ENCODE measurements at regions not wholly inside any gene's neighbourhood (a gene's known extent, or its start where the extent isn't known, plus 50 kb on each side); places are given as distances from the start of the nearest gene placed in this dataset.

GRCh38 chr14:54152351-54152750, 195.7 kb upstream of the BMP4 start:
- no peak overlapping the region for H2AFZ ChIP-seq (ENCODE audit: low read length)
- no peak overlapping the region for H3K14ac ChIP-seq (ENCODE audit: insufficient read length)
- H3K23ac ChIP-seq (ENCODE audit: insufficient read length) = no peak overlapping the region
- no peak overlapping the region for H2BK12ac ChIP-seq (ENCODE audit: low read depth, low read length)
- no peak overlapping the region for H2AK5ac ChIP-seq (ENCODE audit: low read depth, low read length)
- no peaks in the 10 kb centered on the region for H3K36me3 ChIP-seq (ENCODE audit: control insufficient read depth in 2 of 4, insufficient read depth in 4 of 4, low read length in 3 of 4)
- H3K4me2 ChIP-seq (ENCODE audit: insufficient read depth in 1 of 2, low read depth in 2 of 2, low read length in 2 of 2) = no peak overlapping the region
- WGBS, 2 experiments (ENCODE audit: extremely low coverage in 1 of 2, insufficient coverage in 1 of 2, insufficient read length in 1 of 2, insufficient replicate concordance in 2 of 2, low coverage in 1 of 2, low lambda C conversion rate in 2 of 2, missing lambda C conversion rate in 1 of 2) = 94% methylated on average over 8 of the region's 8 CpGs; no CpG with 5 or more reads in 1 of the 2 experiments
- no peak overlapping the region for H4K91ac ChIP-seq (replicated peaks; ENCODE audit: insufficient read length, low read length)
- ChIA-PET CTCF (ENCODE audit: partially characterized antibody) (interaction anchor here (1.0 kb wide), 1 partner anchor 186 kb away, joined by 3 read pairs; no protein-coding TSS in a partner anchor), POLR2A (ENCODE audit: partially characterized antibody) (no interaction called here)
- no peak overlapping the region for H3K56ac ChIP-seq (replicated peaks; ENCODE audit: insufficient read length, low read depth, low read length)
- H4K20me1 ChIP-seq (replicated peaks in 1 of 2; ENCODE audit: control insufficient read depth in 1 of 2, insufficient read depth in 2 of 2, low read length in 2 of 2) = no peaks in the 10 kb centered on the region
- H4K5ac ChIP-seq (ENCODE audit: insufficient read length, low read depth, low read length) = no peak overlapping the region
- H2BK15ac ChIP-seq (ENCODE audit: low read length) = no peak overlapping the region
- H3K18ac ChIP-seq (ENCODE audit: extremely low read depth, low read length) = no peak overlapping the region
- no peak overlapping the region for H2BK20ac ChIP-seq (ENCODE audit: low read length)
- H3K9me3 ChIP-seq (ENCODE audit: insufficient read depth in 2 of 2, low read depth in 1 of 2, low read length in 1 of 2) = no peaks in the 10 kb centered on the region
- H2BK120ac ChIP-seq (replicated peaks; ENCODE audit: low read depth, low read length) = no peak overlapping the region
- H3K27ac ChIP-seq (ENCODE audit: low read depth, low read length) = no peak overlapping the region
- H2BK5ac ChIP-seq (ENCODE audit: low read depth, low read length) = no peak overlapping the region
- no peak for TF ChIP-seq HDAC6 (IDR thresholded peaks at IDR 0.05; ENCODE audit: low read depth, low read length)
- no peak for TF ChIP-seq JUN (IDR thresholded peaks at IDR 0.05; ENCODE audit: low read depth, low read length)
- no peak for TF ChIP-seq EZH2 (IDR thresholded peaks at IDR 0.05; ENCODE audit: low read depth, low read length, severe bottlenecking)
- TF ChIP-seq TEAD4 (IDR thresholded peaks at IDR 0.05; ENCODE audit: low read depth, low read length) = no peak
- no peak for TF ChIP-seq POU5F1 (IDR thresholded peaks at IDR 0.05; ENCODE audit: low read depth, low read length)
- TF ChIP-seq RXRA (IDR thresholded peaks at IDR 0.05; ENCODE audit: insufficient read depth, low read depth, low read length) = no peak
- no peak for TF ChIP-seq ASH2L (IDR thresholded peaks at IDR 0.05; ENCODE audit: low read length)
- no peak for TF ChIP-seq HDAC2 (IDR thresholded peaks at IDR 0.05; ENCODE audit: borderline replicate concordance in 1 of 2, low read depth in 2 of 2, low read length in 2 of 2)
- TF ChIP-seq GTF2F1 (IDR thresholded peaks at IDR 0.05; ENCODE audit: borderline replicate concordance, low read depth, low read length) = no peak
- no peak for TF ChIP-seq RFX5 (IDR thresholded peaks at IDR 0.05; ENCODE audit: borderline replicate concordance, low read depth, low read length)
- no peak overlapping the region for H3K4me3 ChIP-seq (ENCODE audit: extremely low read depth in 1 of 4, insufficient read depth in 2 of 4, low read depth in 3 of 4, low read length in 4 of 4)
- no peaks in the 10 kb centered on the region for H3K79me2 ChIP-seq (ENCODE audit: control insufficient read depth in 1 of 2, insufficient read depth in 2 of 2, low read length in 2 of 2)
- H4K8ac ChIP-seq (ENCODE audit: extremely low read depth, insufficient read depth, low read length) = no peak overlapping the region
- FAIRE-seq (no peak), DNase-seq (ENCODE audit: low read depth in 1 of 2, low spot score in 2 of 2) (no peak)
- no peaks in the 10 kb centered on the region for H3K79me1 ChIP-seq (ENCODE audit: low read depth, low read length)
- no peaks in the 10 kb centered on the region for H3K23me2 ChIP-seq (ENCODE audit: low read depth, low read length)
- H3K27me3 ChIP-seq (replicated peaks in 1 of 4; ENCODE audit: control insufficient read depth in 3 of 4, extremely low read depth in 1 of 4, insufficient read depth in 3 of 4, low read length in 3 of 4) = no peaks in the 10 kb centered on the region
- no peak overlapping the region for H3K4ac ChIP-seq (replicated peaks; ENCODE audit: insufficient read length, low read depth, low read length)
- no peak overlapping the region for H3K9ac ChIP-seq (replicated peaks in 1 of 4; ENCODE audit: extremely low read depth in 1 of 4, low read depth in 3 of 4, low read length in 3 of 4)
- no peaks in the 10 kb centered on the region for H3K4me1 ChIP-seq (replicated peaks in 1 of 4; ENCODE audit: control insufficient read depth in 3 of 4, insufficient read depth in 4 of 4, low read length in 3 of 4)
